ENCODE measurements at regions not wholly inside any gene's neighbourhood (a gene's known extent, or its start where the extent isn't known, plus 50 kb on each side); places are given as distances from the start of the nearest gene placed in this dataset.

- ChIA-PET POLR2A (ENCODE audit: low non-redundant PET) (no interaction called here), CTCF (no interaction called here)
Measured at GRCh38 chr6:81668615-81669047, 83.8 kb downstream of the TENT5A start.

GRCh38 chr6:81666481-81666880 lies 86.0 kb downstream of the TENT5A start:
- BruUV-seq (replicated peaks): no TSS peak
- H3K27ac ChIP-seq (ENCODE audit: low read depth, low read length, poor library complexity, severe bottlenecking): no peak overlapping the region
- no peak for DNase-seq (ENCODE audit: low spot score)
- H3K9me3 ChIP-seq (ENCODE audit: low read depth, low read length, poor library complexity, severe bottlenecking): no peaks in the 10 kb centered on the region
- no peaks in the 10 kb centered on the region for H3K36me3 ChIP-seq (ENCODE audit: insufficient read depth, low read length, poor library complexity, severe bottlenecking)
- no peaks in the 10 kb centered on the region for H3K27me3 ChIP-seq (replicated peaks; ENCODE audit: insufficient read depth, low read depth, low read length, poor library complexity)
- no peaks in the 10 kb centered on the region for H3K4me1 ChIP-seq (ENCODE audit: insufficient read depth, low read length, poor library complexity, severe bottlenecking)
- intact Hi-C loops (cut with micrococcal nuclease; ENCODE audit: unreplicated experiment): no loop called here
- H3K4me3 ChIP-seq (ENCODE audit: low read depth, low read length, poor library complexity, severe bottlenecking): no peak overlapping the region
- ChIA-PET POLR2A (ENCODE audit: low non-redundant PET) (no interaction called here), CTCF (no interaction called here)
- TF ChIP-seq, protein P1, sequence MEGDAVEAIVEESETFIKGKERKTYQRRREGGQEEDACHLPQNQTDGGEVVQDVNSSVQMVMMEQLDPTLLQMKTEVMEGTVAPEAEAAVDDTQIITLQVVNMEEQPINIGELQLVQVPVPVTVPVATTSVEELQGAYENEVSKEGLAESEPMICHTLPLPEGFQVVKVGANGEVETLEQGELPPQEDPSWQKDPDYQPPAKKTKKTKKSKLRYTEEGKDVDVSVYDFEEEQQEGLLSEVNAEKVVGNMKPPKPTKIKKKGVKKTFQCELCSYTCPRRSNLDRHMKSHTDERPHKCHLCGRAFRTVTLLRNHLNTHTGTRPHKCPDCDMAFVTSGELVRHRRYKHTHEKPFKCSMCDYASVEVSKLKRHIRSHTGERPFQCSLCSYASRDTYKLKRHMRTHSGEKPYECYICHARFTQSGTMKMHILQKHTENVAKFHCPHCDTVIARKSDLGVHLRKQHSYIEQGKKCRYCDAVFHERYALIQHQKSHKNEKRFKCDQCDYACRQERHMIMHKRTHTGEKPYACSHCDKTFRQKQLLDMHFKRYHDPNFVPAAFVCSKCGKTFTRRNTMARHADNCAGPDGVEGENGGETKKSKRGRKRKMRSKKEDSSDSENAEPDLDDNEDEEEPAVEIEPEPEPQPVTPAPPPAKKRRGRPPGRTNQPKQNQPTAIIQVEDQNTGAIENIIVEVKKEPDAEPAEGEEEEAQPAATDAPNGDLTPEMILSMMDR (conservative IDR thresholded peaks at IDR 0.05; ENCODE audit: low read depth, low read length): no peak
- TF ChIP-seq EZH2 (IDR thresholded peaks at IDR 0.05; ENCODE audit: borderline replicate concordance, low read depth, low read length, poor library complexity, severe bottlenecking): no peak

More at GRCh38 chr6:81668615-81669047, 83.8 kb downstream of the TENT5A start:
- no peaks in the 10 kb centered on the region for H3K27me3 ChIP-seq (replicated peaks; ENCODE audit: insufficient read depth, low read depth, low read length, poor library complexity)
- intact Hi-C loops (cut with micrococcal nuclease; ENCODE audit: unreplicated experiment): no loop called here
- no peaks in the 10 kb centered on the region for H3K36me3 ChIP-seq (ENCODE audit: insufficient read depth, low read length, poor library complexity, severe bottlenecking)
- TF ChIP-seq, protein P1 (conservative IDR thresholded peaks at IDR 0.05; ENCODE audit: low read depth, low read length): no peak
- no peak for TF ChIP-seq EZH2 (IDR thresholded peaks at IDR 0.05; ENCODE audit: borderline replicate concordance, low read depth, low read length, poor library complexity, severe bottlenecking)
- H3K27ac ChIP-seq (ENCODE audit: low read depth, low read length, poor library complexity, severe bottlenecking): no peak overlapping the region
- no peak for DNase-seq (ENCODE audit: low spot score)
- H3K4me1 ChIP-seq (ENCODE audit: insufficient read depth, low read length, poor library complexity, severe bottlenecking): no peaks in the 10 kb centered on the region
- no TSS peak for BruUV-seq (replicated peaks)
- H3K4me3 ChIP-seq (ENCODE audit: low read depth, low read length, poor library complexity, severe bottlenecking): no peak overlapping the region
- H3K9me3 ChIP-seq (ENCODE audit: low read depth, low read length, poor library complexity, severe bottlenecking): no peaks in the 10 kb centered on the region

DNA sequence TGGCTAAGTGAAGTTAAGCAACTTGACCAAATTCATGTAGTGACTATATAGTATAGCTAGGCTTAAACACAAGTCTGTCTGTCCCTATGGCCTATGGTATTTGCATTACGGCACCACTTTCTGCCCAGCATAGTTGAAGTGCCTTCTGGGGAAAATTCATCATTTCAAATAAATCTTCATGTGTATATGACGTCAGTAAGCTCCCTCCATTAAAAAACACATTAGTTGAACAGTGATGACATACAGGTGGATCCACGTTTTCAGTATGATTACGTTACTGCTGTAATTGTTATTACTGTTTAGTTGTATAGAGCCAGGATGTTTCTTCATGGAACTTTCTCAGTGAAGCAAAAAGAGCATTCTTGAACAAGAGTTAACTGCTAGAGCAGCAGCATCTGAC lies 96.2 kb downstream of the TENT5A start:
- Histone ChIP-seq H3K9me3 (ENCODE audit: low read depth, low read length, poor library complexity, severe bottlenecking) (no peaks in the 10 kb centered on the region), H3K27me3 (replicated peaks; ENCODE audit: insufficient read depth, low read depth, low read length, poor library complexity) (no peaks in the 10 kb centered on the region), H3K36me3 (ENCODE audit: insufficient read depth, low read length, poor library complexity, severe bottlenecking) (no peaks in the 10 kb centered on the region), H3K27ac (ENCODE audit: low read depth, low read length, poor library complexity, severe bottlenecking) (no peak overlapping the region), H3K4me1 (ENCODE audit: insufficient read depth, low read length, poor library complexity, severe bottlenecking) (no peaks in the 10 kb centered on the region), H3K4me3 (ENCODE audit: low read depth, low read length, poor library complexity, severe bottlenecking) (no peak overlapping the region)
- intact Hi-C loops (cut with micrococcal nuclease; ENCODE audit: unreplicated experiment): no loop called here
- ChIA-PET POLR2A (ENCODE audit: low non-redundant PET) (no interaction called here), CTCF (no interaction called here)
- no TSS peak for BruUV-seq (replicated peaks)
- no peak for TF ChIP-seq EZH2 (IDR thresholded peaks at IDR 0.05; ENCODE audit: borderline replicate concordance, low read depth, low read length, poor library complexity, severe bottlenecking)
- TF ChIP-seq, protein P1 (conservative IDR thresholded peaks at IDR 0.05; ENCODE audit: low read depth, low read length): no peak
- DNase-seq (ENCODE audit: low spot score): no peak
